Stomach (tissue), 4 donors: ENCODE measurements at regions not wholly inside any gene's neighbourhood (a gene's known extent, or its start where the extent isn't known, plus 50 kb on each side); places are given as distances from the start of the nearest gene placed in this dataset.

Source experiments
- EP300 ChIP-seq: sonication (generic); formaldehyde crosslinking; IDR thresholded peaks from one replicate; pipeline ENCODE4 v1.6.1; 2017; ENCODE audit warnings: antibody characterized with exemption
- POLR2A ChIP-seq, 4 donors: fragments of 450-650 bp; IDR thresholded peaks; one replicate each; pipeline ENCODE4 v1.6.1; 2016; ENCODE audit warnings: antibody characterized with exemption in 4 of 4, control low read depth in 2 of 4, mild to moderate bottlenecking in 1 of 4, moderate library complexity in 1 of 4
- POLR2AphosphoS5 ChIP-seq, 3 donors: sonication (generic); formaldehyde crosslinking; IDR thresholded peaks; one replicate each; pipeline ENCODE4 v1.6.1; 2016; ENCODE audit warnings: antibody characterized with exemption in 3 of 3
- TF ChIP-seq, protein P1 (sequence below), 7 experiments: fragments of 450-650 bp in 4 of 7; fragments of 200-600 bp in 3 of 7; sonication (generic) in 3 of 7; IDR thresholded peaks; one replicate each; pipeline ENCODE4 v1.5.1; 2016 to 2019; ENCODE audit warnings: antibody characterized with exemption in 7 of 7, control low read depth in 2 of 7, mild to moderate bottlenecking in 1 of 7

DNA sequence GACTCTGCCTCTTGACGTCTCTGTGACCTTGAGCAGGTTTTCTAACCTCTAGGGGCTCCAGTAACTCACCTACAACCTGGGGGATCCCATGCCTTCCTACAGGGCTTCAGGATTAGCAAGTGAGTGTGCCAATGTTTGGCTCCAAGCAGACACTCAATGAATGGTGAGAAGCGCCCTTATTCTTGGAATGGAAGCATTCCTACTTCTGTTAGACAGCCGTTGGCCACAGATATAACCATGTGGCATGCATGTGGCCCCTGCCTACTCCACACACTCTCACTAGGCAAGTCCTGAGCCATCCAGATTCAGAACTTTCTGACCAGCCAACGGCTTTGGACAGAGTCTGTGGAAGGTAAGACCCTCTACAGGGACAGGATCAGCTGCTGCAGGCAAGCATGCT lies 108.9 kb upstream of the LYZL2 start:
- TF ChIP-seq EP300 = no peak
- TF ChIP-seq, protein P1, sequence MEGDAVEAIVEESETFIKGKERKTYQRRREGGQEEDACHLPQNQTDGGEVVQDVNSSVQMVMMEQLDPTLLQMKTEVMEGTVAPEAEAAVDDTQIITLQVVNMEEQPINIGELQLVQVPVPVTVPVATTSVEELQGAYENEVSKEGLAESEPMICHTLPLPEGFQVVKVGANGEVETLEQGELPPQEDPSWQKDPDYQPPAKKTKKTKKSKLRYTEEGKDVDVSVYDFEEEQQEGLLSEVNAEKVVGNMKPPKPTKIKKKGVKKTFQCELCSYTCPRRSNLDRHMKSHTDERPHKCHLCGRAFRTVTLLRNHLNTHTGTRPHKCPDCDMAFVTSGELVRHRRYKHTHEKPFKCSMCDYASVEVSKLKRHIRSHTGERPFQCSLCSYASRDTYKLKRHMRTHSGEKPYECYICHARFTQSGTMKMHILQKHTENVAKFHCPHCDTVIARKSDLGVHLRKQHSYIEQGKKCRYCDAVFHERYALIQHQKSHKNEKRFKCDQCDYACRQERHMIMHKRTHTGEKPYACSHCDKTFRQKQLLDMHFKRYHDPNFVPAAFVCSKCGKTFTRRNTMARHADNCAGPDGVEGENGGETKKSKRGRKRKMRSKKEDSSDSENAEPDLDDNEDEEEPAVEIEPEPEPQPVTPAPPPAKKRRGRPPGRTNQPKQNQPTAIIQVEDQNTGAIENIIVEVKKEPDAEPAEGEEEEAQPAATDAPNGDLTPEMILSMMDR (IDR thresholded peaks at IDR 0.05) = no peak
- TF ChIP-seq POLR2AphosphoS5 (IDR thresholded peaks at IDR 0.05) = no peak
- no peak for TF ChIP-seq POLR2A (IDR thresholded peaks at IDR 0.05)
